ENCODE measurements at regions not wholly inside any gene's neighbourhood (a gene's known extent, or its start where the extent isn't known, plus 50 kb on each side); places are given as distances from the start of the nearest gene placed in this dataset.

- FAIRE-seq = no peak
Observed at GRCh38 chr6:166747644-166748595, 120.9 kb upstream of the RPS6KA2 start.

GRCh38 chr6:166745801-166746668 is 119.0 kb upstream of the RPS6KA2 start:
- FAIRE-seq = no peak

GRCh38 chr6:166744223-166745134 is 117.4 kb upstream of the RPS6KA2 start:
- FAIRE-seq = no peak

GRCh38 chr6:166743406-166744222 is 116.6 kb upstream of the RPS6KA2 start:
- no peak for FAIRE-seq

- no peak for FAIRE-seq
Observed at GRCh38 chr6:166742981-166743380, 115.9 kb upstream of the RPS6KA2 start.

GRCh38 chr6:166739976-166740318 is 112.9 kb upstream of the RPS6KA2 start:
- no peak for FAIRE-seq

GRCh38 chr6:166739117-166739975 is 112.3 kb upstream of the RPS6KA2 start:
- no peak for FAIRE-seq

GRCh38 chr6:166738386-166739116 is 111.5 kb upstream of the RPS6KA2 start:
- FAIRE-seq = no peak

- no peak for FAIRE-seq
Observed at GRCh38 chr6:166737261-166737660, 110.2 kb upstream of the RPS6KA2 start.

GRCh38 chr6:166736634-166737033 is 109.6 kb upstream of the RPS6KA2 start:
- FAIRE-seq = no peak

- no peak for FAIRE-seq
Observed at GRCh38 chr6:166733900-166734299, 106.8 kb upstream of the RPS6KA2 start.

- FAIRE-seq = no peak
Observed at GRCh38 chr6:166729658-166730057, 102.6 kb upstream of the RPS6KA2 start.

GRCh38 chr6:166728884-166729530 is 102.0 kb upstream of the RPS6KA2 start:
- no peak for FAIRE-seq

GRCh38 chr6:166726201-166726600 is 99.2 kb upstream of the RPS6KA2 start:
- no peak for FAIRE-seq

GRCh38 chr6:166725571-166725970 is 98.5 kb upstream of the RPS6KA2 start:
- no peak for FAIRE-seq

GRCh38 chr6:166724576-166724975 is 97.5 kb upstream of the RPS6KA2 start:
- FAIRE-seq = no peak

GRCh38 chr6:166722785-166723184 is 95.7 kb upstream of the RPS6KA2 start:
- no peak for FAIRE-seq

GRCh38 chr6:166721576-166721975 is 94.5 kb upstream of the RPS6KA2 start:
- no peak for FAIRE-seq

- FAIRE-seq = no peak
Observed at GRCh38 chr6:166720856-166721255, 93.8 kb upstream of the RPS6KA2 start.

GRCh38 chr6:166719019-166719418 is 92.0 kb upstream of the RPS6KA2 start:
- FAIRE-seq = no peak
